Hepatocyte (in vitro differentiated cells): ENCODE measurements at regions not wholly inside any gene's neighbourhood (a gene's known extent, or its start where the extent isn't known, plus 50 kb on each side); places are given as distances from the start of the nearest gene placed in this dataset.
"Not testable (repeated sequence)": the region's sequence is repeated elsewhere in the genome, so short reads cannot be mapped to it uniquely, and the experiment has no call there.

Source experiments
- DNase-seq: peaks from one replicate; pipeline ENCODE4 v3.0.0-alpha.2; 2016; ENCODE audit warnings: low spot score
- H2AFZ ChIP-seq: fragments of 200-600 bp; sonication (generic); 2 replicates; pipeline ENCODE4 v1.6.0; 2016; ENCODE audit warnings: antibody characterized with exemption, mild to moderate bottlenecking
- H3K27ac ChIP-seq: fragments of 200-600 bp; sonication (generic); 2 replicates; pipeline ENCODE4 v1.5.1; 2016; ENCODE audit warnings: mild to moderate bottlenecking
- H3K27me3 ChIP-seq: fragments of 200-600 bp; sonication (generic); 2 replicates; pipeline ENCODE4 v1.6.1; 2016
- H3K36me3 ChIP-seq: fragments of 200-600 bp; sonication (generic); replicated peaks from 2 replicates; pipeline ENCODE4 v1.5.1; 2016; ENCODE audit warnings: low read depth; ENCODE audit not compliant: insufficient read depth
- H3K4me1 ChIP-seq: fragments of 200-600 bp; sonication (generic); 2 replicates; pipeline ENCODE4 v1.5.1; 2016; ENCODE audit warnings: mild to moderate bottlenecking, moderate library complexity; ENCODE audit not compliant: insufficient read depth
- H3K4me2 ChIP-seq: fragments of 200-600 bp; sonication (generic); 2 replicates; pipeline ENCODE4 v1.6.0; 2016
- H3K4me3 ChIP-seq: fragments of 200-600 bp; sonication (generic); 2 replicates; pipeline ENCODE4 v1.5.1; 2016; ENCODE audit warnings: mild to moderate bottlenecking
- H3K79me2 ChIP-seq: fragments of 200-600 bp; sonication (generic); 2 replicates; pipeline ENCODE4 v1.6.0; 2017; ENCODE audit warnings: mild to moderate bottlenecking
- H3K9me2 ChIP-seq: fragments of 200-600 bp; sonication (generic); replicated peaks from 2 replicates; pipeline ENCODE4 v1.6.0; 2017; ENCODE audit warnings: mild to moderate bottlenecking; ENCODE audit not compliant: insufficient read depth
- H3K9me3 ChIP-seq: fragments of 200-600 bp; sonication (generic); 2 replicates; pipeline ENCODE4 v1.5.1; 2016; ENCODE audit warnings: low read depth, mild to moderate bottlenecking
- H4K20me1 ChIP-seq: fragments of 200-600 bp; sonication (generic); 2 replicates; pipeline ENCODE4 v1.6.0; 2016; ENCODE audit warnings: mild to moderate bottlenecking; ENCODE audit not compliant: insufficient read depth, poor library complexity, severe bottlenecking
- CTCF ChIP-seq: fragments of 200-600 bp; sonication (generic); IDR thresholded peaks from 2 replicates; pipeline ENCODE4 v1.5.1; 2016; ENCODE audit warnings: antibody characterized with exemption, mild to moderate bottlenecking; ENCODE audit not compliant: poor library complexity
- EZH2 ChIP-seq: fragments of 200-600 bp; sonication (generic); IDR thresholded peaks from 2 replicates; pipeline ENCODE4 v1.6.1; 2016; ENCODE audit warnings: antibody characterized with exemption, mild to moderate bottlenecking, borderline replicate concordance
- EZH2phosphoT487 ChIP-seq: fragments of 200-600 bp; sonication (generic); IDR thresholded peaks from one replicate; pipeline ENCODE4 v1.6.1; 2018; ENCODE audit warnings: antibody characterized with exemption, mild to moderate bottlenecking, low read depth, moderate library complexity; ENCODE audit not compliant: unreplicated experiment, severe bottlenecking
- WGBS: methylation state at CpG from one replicate; pipeline ENCODE4 v1.1.6; 2016; ENCODE audit warnings: low lambda C conversion rate; ENCODE audit errors: missing lambda C conversion rate; 5-methylcytosine and 5-hydroxymethylcytosine counted together

GRCh38 chr22:19607192-19608002, 83.2 kb upstream of the CLDN5 start:
- H3K9me2 ChIP-seq: no peaks in the 10 kb centered on the region
- TF ChIP-seq EZH2phosphoT487 (no peak), EZH2 (no peak), CTCF (no peak)
- no peak overlapping the region for H3K4me3 ChIP-seq
- no peaks in the 10 kb centered on the region for H3K9me3 ChIP-seq
- 52% methylated on average over 24 of the region's 25 CpGs for WGBS
- no peaks in the 10 kb centered on the region for H3K4me1 ChIP-seq
- H2AFZ ChIP-seq: no peak overlapping the region
- no peaks in the 10 kb centered on the region for H3K79me2 ChIP-seq
- H4K20me1 ChIP-seq: no peaks in the 10 kb centered on the region
- H3K27ac ChIP-seq: peak overlapping the region; percentile 31
- H3K36me3 ChIP-seq: no peaks in the 10 kb centered on the region
- peak; percentile 63 for DNase-seq
- H3K4me2 ChIP-seq: no peak overlapping the region
- H3K27me3 ChIP-seq: peaks cover 5% of the 10 kb centered on the region

DNA sequence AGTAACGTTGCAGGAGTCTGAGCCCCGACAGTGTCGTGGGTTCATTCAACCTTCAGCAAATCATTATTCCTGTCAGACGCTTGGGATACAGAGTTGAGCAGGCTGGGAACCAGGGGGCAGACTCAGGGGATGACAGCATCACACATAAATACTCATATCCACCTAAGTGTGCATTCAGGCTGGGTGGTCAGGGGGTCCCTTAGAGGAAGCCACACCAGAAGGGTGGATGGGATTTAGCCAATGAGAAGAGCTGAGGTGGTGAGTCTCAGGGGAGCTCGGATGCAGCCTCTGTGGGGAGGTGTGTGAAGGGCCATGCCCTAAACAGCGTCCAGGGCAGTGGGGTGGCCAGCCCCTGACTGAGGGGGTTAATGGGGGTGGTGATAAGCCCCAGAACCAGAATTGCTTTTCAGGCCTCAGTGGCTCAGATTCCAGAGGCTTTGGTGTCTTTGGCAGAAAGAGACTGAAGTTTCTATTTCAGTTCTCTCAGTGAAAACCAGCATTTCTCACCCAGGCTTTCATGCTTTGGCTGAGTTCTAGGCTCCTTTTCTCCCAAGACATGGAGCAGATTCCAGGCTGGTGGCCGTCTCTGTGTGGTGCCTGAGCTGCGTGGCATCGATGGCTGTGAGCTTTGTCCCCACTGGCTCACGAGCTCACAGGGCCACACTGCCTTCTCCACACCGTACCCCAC, 83.9 kb upstream of the CLDN5 start:
- H4K20me1 ChIP-seq: no peaks in the 10 kb centered on the region
- H3K36me3 ChIP-seq: no peaks in the 10 kb centered on the region
- TF ChIP-seq CTCF (no peak), EZH2 (no peak), EZH2phosphoT487 (no peak)
- H3K27me3 ChIP-seq: peaks cover 5% of the 10 kb centered on the region
- WGBS: 80% methylated on average over 11 of the region's 11 CpGs
- H3K27ac ChIP-seq: peak overlapping the region; percentile 31
- no peaks in the 10 kb centered on the region for H3K9me3 ChIP-seq
- H3K79me2 ChIP-seq: no peaks in the 10 kb centered on the region
- H3K4me3 ChIP-seq: no peak overlapping the region
- no peak for DNase-seq
- H3K9me2 ChIP-seq: no peaks in the 10 kb centered on the region
- H3K4me2 ChIP-seq: no peak overlapping the region
- no peak overlapping the region for H2AFZ ChIP-seq
- H3K4me1 ChIP-seq: no peaks in the 10 kb centered on the region

GRCh38 chr22:19609753-19610152, 85.5 kb upstream of the CLDN5 start:
- H2AFZ ChIP-seq, H3K79me2 ChIP-seq, H3K4me1 ChIP-seq, H3K27me3 ChIP-seq, H3K4me3 ChIP-seq, H3K27ac ChIP-seq, H4K20me1 ChIP-seq, DNase-seq, H3K36me3 ChIP-seq, H3K9me3 ChIP-seq, H3K9me2 ChIP-seq, H3K4me2 ChIP-seq: not testable (repeated sequence)
- 90% methylated on average over 8 of the region's 8 CpGs for WGBS

- Histone ChIP-seq H3K27ac (no peak overlapping the region), H3K9me3 (no peaks in the 10 kb centered on the region), H2AFZ (no peak overlapping the region), H3K36me3 (no peaks in the 10 kb centered on the region), H3K4me3 (no peak overlapping the region), H3K27me3 (peaks cover 5% of the 10 kb centered on the region), H3K79me2 (no peaks in the 10 kb centered on the region), H3K4me2 (no peak overlapping the region), H3K9me2 (no peaks in the 10 kb centered on the region), H4K20me1 (no peaks in the 10 kb centered on the region), H3K4me1 (no peaks in the 10 kb centered on the region)
- TF ChIP-seq CTCF: no peak
- no peak for TF ChIP-seq EZH2phosphoT487
- no peak for TF ChIP-seq EZH2
- WGBS: 64% methylated on average over 14 of the region's 14 CpGs
- no peak for DNase-seq
Measured at GRCh38 chr22:19610518-19611253, 86.5 kb upstream of the CLDN5 start.
